ENCODE measurements at regions not wholly inside any gene's neighbourhood (a gene's known extent, or its start where the extent isn't known, plus 50 kb on each side); places are given as distances from the start of the nearest gene placed in this dataset.

- no peaks in the 10 kb centered on the region for H3K9me3 Mint-ChIP-seq
- no peak overlapping the region for H3K27ac Mint-ChIP-seq
- peaks cover 0 to 16% of the 10 kb centered on the region in 2 donors for H3K27me3 Mint-ChIP-seq
- ATAC-seq (replicated peaks) (no peak), DNase-seq (no peak)
- no peak overlapping the region for H3K4me3 Mint-ChIP-seq
- no peaks in the 10 kb centered on the region for H3K4me1 Mint-ChIP-seq
- H3K36me3 Mint-ChIP-seq: no peaks in the 10 kb centered on the region
These were observed 281.8 kb upstream of the PLET1 start for GRCh38 chr11:112542479-112542878.

GRCh38 chr11:112543390-112543789, 282.7 kb upstream of the PLET1 start:
- H3K27ac Mint-ChIP-seq: no peak overlapping the region
- H3K4me1 Mint-ChIP-seq: no peaks in the 10 kb centered on the region
- no peaks in the 10 kb centered on the region for H3K9me3 Mint-ChIP-seq
- no peaks in the 10 kb centered on the region for H3K36me3 Mint-ChIP-seq
- H3K27me3 Mint-ChIP-seq: peaks cover 0 to 14% of the 10 kb centered on the region in 2 donors
- no peak for DNase-seq
- no peak overlapping the region for H3K4me3 Mint-ChIP-seq
- ATAC-seq (replicated peaks): no peak

- H3K4me1 Mint-ChIP-seq: no peaks in the 10 kb centered on the region
- no peaks in the 10 kb centered on the region for H3K9me3 Mint-ChIP-seq
- no peak overlapping the region for H3K4me3 Mint-ChIP-seq
- no peak overlapping the region for H3K27ac Mint-ChIP-seq
- ATAC-seq (replicated peaks): no peak
- H3K36me3 Mint-ChIP-seq: no peaks in the 10 kb centered on the region
- DNase-seq: no peak
- H3K27me3 Mint-ChIP-seq: peaks cover 7 to 9% of the 10 kb centered on the region in 2 donors
These were observed 288.0 kb upstream of the PLET1 start for GRCh38 chr11:112548641-112549040.

- H3K27ac Mint-ChIP-seq: no peak overlapping the region
- DNase-seq (no peak), ATAC-seq (replicated peaks) (no peak)
- H3K9me3 Mint-ChIP-seq: no peaks in the 10 kb centered on the region
- no peaks in the 10 kb centered on the region for H3K4me1 Mint-ChIP-seq
- no peak overlapping the region for H3K4me3 Mint-ChIP-seq
- no peaks in the 10 kb centered on the region for H3K36me3 Mint-ChIP-seq
- H3K27me3 Mint-ChIP-seq: peaks cover 7 to 16% of the 10 kb centered on the region in 2 donors
These were observed 292.6 kb upstream of the PLET1 start for GRCh38 chr11:112553205-112553731.

GRCh38 chr11:112554586-112554985, 293.9 kb upstream of the PLET1 start:
- DNase-seq (no peak), ATAC-seq (replicated peaks) (no peak)
- peaks cover 7 to 16% of the 10 kb centered on the region in 2 donors for H3K27me3 Mint-ChIP-seq
- H3K4me1 Mint-ChIP-seq: no peaks in the 10 kb centered on the region
- H3K4me3 Mint-ChIP-seq: no peak overlapping the region
- no peak overlapping the region for H3K27ac Mint-ChIP-seq
- no peaks in the 10 kb centered on the region for H3K36me3 Mint-ChIP-seq
- no peaks in the 10 kb centered on the region for H3K9me3 Mint-ChIP-seq

GRCh38 chr11:112555491-112556364, 295.1 kb upstream of the PLET1 start:
- Mint-ChIP-seq H3K36me3 (no peaks in the 10 kb centered on the region), H3K4me1 (no peaks in the 10 kb centered on the region), H3K9me3 (no peaks in the 10 kb centered on the region), H3K27me3 (peaks cover 7 to 16% of the 10 kb centered on the region in 2 donors), H3K4me3 (no peak overlapping the region), H3K27ac (no peak overlapping the region)
- peak; percentile 13 for DNase-seq
- ATAC-seq (replicated peaks): peak; percentile 64 to 69

GRCh38 chr11:112558691-112559090, 298.0 kb upstream of the PLET1 start:
- Mint-ChIP-seq H3K9me3 (no peaks in the 10 kb centered on the region), H3K36me3 (no peaks in the 10 kb centered on the region), H3K27me3 (peaks cover 14% of the 10 kb centered on the region in 2 donors), H3K27ac (no peak overlapping the region), H3K4me3 (no peak overlapping the region), H3K4me1 (no peaks in the 10 kb centered on the region)
- ATAC-seq (replicated peaks) (no peak), DNase-seq (no peak)

GRCh38 chr11:112563808-112564207, 303.1 kb upstream of the PLET1 start:
- Mint-ChIP-seq H3K4me3 (no peak overlapping the region), H3K9me3 (no peaks in the 10 kb centered on the region), H3K4me1 (no peaks in the 10 kb centered on the region), H3K27ac (no peak overlapping the region), H3K36me3 (no peaks in the 10 kb centered on the region), H3K27me3 (peaks cover 7 to 21% of the 10 kb centered on the region in 2 donors)
- no peak for DNase-seq
- ATAC-seq (replicated peaks): no peak

- H3K27ac Mint-ChIP-seq: no peak overlapping the region
- ATAC-seq (replicated peaks): no peak
These were observed 303.7 kb upstream of the PLET1 start for GRCh38 chr11:112564228-112564955.

GRCh38 chr11:112565551-112565950, 304.9 kb upstream of the PLET1 start:
- Mint-ChIP-seq H3K27ac (no peak overlapping the region), H3K4me1 (peaks cover 0 to 5% of the 10 kb centered on the region in 2 donors), H3K27me3 (peaks cover 12 to 28% of the 10 kb centered on the region in 2 donors), H3K9me3 (no peaks in the 10 kb centered on the region), H3K4me3 (no peak overlapping the region), H3K36me3 (no peaks in the 10 kb centered on the region)
- DNase-seq: no peak
- no peak for ATAC-seq (replicated peaks)

More at GRCh38 chr11:112564228-112564955, 303.7 kb upstream of the PLET1 start:
- no peak for DNase-seq
- Mint-ChIP-seq H3K9me3 (no peaks in the 10 kb centered on the region), H3K4me3 (no peak overlapping the region), H3K36me3 (no peaks in the 10 kb centered on the region), H3K27me3 (peaks cover 8 to 21% of the 10 kb centered on the region in 2 donors), H3K4me1 (peaks cover 0 to under 1% of the 10 kb centered on the region in 2 donors)

GRCh38 chr11:112566124-112566523, 305.5 kb upstream of the PLET1 start:
- no peak for DNase-seq
- no peak for ATAC-seq (replicated peaks)
- no peaks in the 10 kb centered on the region for H3K36me3 Mint-ChIP-seq
- no peaks in the 10 kb centered on the region for H3K9me3 Mint-ChIP-seq
- H3K27me3 Mint-ChIP-seq: peaks cover 12 to 28% of the 10 kb centered on the region in 2 donors
- no peak overlapping the region for H3K27ac Mint-ChIP-seq
- H3K4me1 Mint-ChIP-seq: peaks cover 0 to 5% of the 10 kb centered on the region in 2 donors
- no peak overlapping the region for H3K4me3 Mint-ChIP-seq

GRCh38 chr11:112570333-112570732, 309.7 kb upstream of the PLET1 start:
- Mint-ChIP-seq H3K27ac (no peak overlapping the region), H3K27me3 (peaks cover 11 to 16% of the 10 kb centered on the region in 2 donors)
- ATAC-seq (replicated peaks): no peak

GRCh38 chr11:112579282-112579681, 318.6 kb upstream of the PLET1 start:
- Mint-ChIP-seq H3K27me3 (peaks cover under 1 to 3% of the 10 kb centered on the region in 2 donors), H3K4me1 (no peaks in the 10 kb centered on the region), H3K9me3 (no peaks in the 10 kb centered on the region), H3K4me3 (no peak overlapping the region), H3K36me3 (no peaks in the 10 kb centered on the region), H3K27ac (no peak overlapping the region)
- DNase-seq (no peak), ATAC-seq (replicated peaks) (no peak)

More at GRCh38 chr11:112570333-112570732, 309.7 kb upstream of the PLET1 start:
- Mint-ChIP-seq H3K36me3 (no peaks in the 10 kb centered on the region), H3K4me3 (no peak overlapping the region), H3K4me1 (peaks cover 0 to 5% of the 10 kb centered on the region in 2 donors), H3K9me3 (no peaks in the 10 kb centered on the region)
- DNase-seq: no peak

- Mint-ChIP-seq H3K4me1 (no peaks in the 10 kb centered on the region), H3K36me3 (no peaks in the 10 kb centered on the region), H3K27ac (no peak overlapping the region), H3K4me3 (no peak overlapping the region), H3K27me3 (peaks cover 12 to 16% of the 10 kb centered on the region in 2 donors), H3K9me3 (no peaks in the 10 kb centered on the region)
- DNase-seq (no peak), ATAC-seq (replicated peaks) (no peak)
These were observed 320.2 kb upstream of the PLET1 start for GRCh38 chr11:112580864-112581263.
